Astrocyte (in vitro differentiated cells and primary cell): ENCODE measurements at regions not wholly inside any gene's neighbourhood (a gene's known extent, or its start where the extent isn't known, plus 50 kb on each side); places are given as distances from the start of the nearest gene placed in this dataset.

ENCODE experiments used
- DNase-seq: peaks from one replicate; pipeline ENCODE4 v3.0.0-alpha.2; 2010; ENCODE audit warnings: low read depth
- FAIRE-seq: peaks from 2 replicates; lab custom pipeline; 2011; peaks lifted over from hg19 to GRCh38; lab: Jason Lieb, UNC
- H2AFZ ChIP-seq: 2 replicates; pipeline ENCODE4 v1.6.0; 2012; ENCODE audit warnings: low read depth, low read length, inconsistent platforms
- H3K27ac ChIP-seq: 2 replicates; pipeline ENCODE4 v1.5.1; 2011; ENCODE audit warnings: low read depth, low read length, inconsistent platforms
- H3K27me3 ChIP-seq: 2 replicates; pipeline ENCODE4 v1.6.0; 2011; ENCODE audit warnings: low read length, inconsistent platforms; ENCODE audit not compliant: insufficient read depth
- H3K36me3 ChIP-seq: 2 replicates; pipeline ENCODE4 v1.5.1; 2011; ENCODE audit warnings: low read length, inconsistent platforms; ENCODE audit not compliant: insufficient read depth
- H3K4me1 ChIP-seq: 2 replicates; pipeline ENCODE4 v1.5.1; 2011; ENCODE audit warnings: low read length, inconsistent platforms; ENCODE audit not compliant: insufficient read depth
- H3K4me2 ChIP-seq: 2 replicates; pipeline ENCODE4 v1.6.0; 2012; ENCODE audit warnings: low read length, inconsistent platforms
- H3K4me3 ChIP-seq: 2 replicates; pipeline ENCODE4 v1.5.1; 2011; ENCODE audit warnings: low read depth, mild to moderate bottlenecking, low read length, inconsistent platforms; ENCODE audit not compliant: insufficient read depth
- H3K79me2 ChIP-seq: 2 replicates; pipeline ENCODE4 v1.6.0; 2012; ENCODE audit warnings: mild to moderate bottlenecking, low read length, inconsistent platforms; ENCODE audit not compliant: insufficient read depth
- H3K9ac ChIP-seq: 2 replicates; pipeline ENCODE4 v1.6.0; 2012; ENCODE audit warnings: mild to moderate bottlenecking, low read length, inconsistent platforms
- H3K9me3 ChIP-seq: 2 replicates; pipeline ENCODE4 v1.5.1; 2012; ENCODE audit warnings: low read depth, mild to moderate bottlenecking, low read length, inconsistent platforms; ENCODE audit not compliant: insufficient read depth
- H4K20me1 ChIP-seq: 2 replicates; pipeline ENCODE4 v1.6.0; 2012; ENCODE audit warnings: low read length, inconsistent platforms; ENCODE audit not compliant: insufficient read depth
- H3K27ac Mint-ChIP-seq: one replicate; pipeline ENCODE4 v1.8.0; 2021; ENCODE audit warnings: mild to moderate bottlenecking, mixed read lengths; ENCODE audit not compliant: unreplicated experiment
- H3K27me3 Mint-ChIP-seq: one replicate; pipeline ENCODE4 v1.8.0; 2021; ENCODE audit warnings: low read depth, mixed read lengths; ENCODE audit not compliant: unreplicated experiment
- H3K36me3 Mint-ChIP-seq: one replicate; pipeline ENCODE4 v1.8.0; 2021; ENCODE audit warnings: low read depth, mixed read lengths; ENCODE audit not compliant: unreplicated experiment
- H3K4me1 Mint-ChIP-seq: one replicate; pipeline ENCODE4 v1.8.0; 2021; ENCODE audit warnings: low read depth, mixed read lengths; ENCODE audit not compliant: unreplicated experiment
- H3K4me3 Mint-ChIP-seq: one replicate; pipeline ENCODE4 v1.8.0; 2021; ENCODE audit warnings: mild to moderate bottlenecking, moderate library complexity, mixed read lengths; ENCODE audit not compliant: unreplicated experiment
- H3K9me3 Mint-ChIP-seq: one replicate; pipeline ENCODE4 v1.8.0; 2021; ENCODE audit warnings: mild to moderate bottlenecking, mixed read lengths; ENCODE audit not compliant: unreplicated experiment
- CTCF ChIP-seq: IDR thresholded peaks from 2 replicates; pipeline ENCODE4 v1.5.1; 2011; ENCODE audit warnings: low read depth, mild to moderate bottlenecking, inconsistent platforms, low read length, moderate library complexity; ENCODE audit not compliant: insufficient read depth
- EZH2 ChIP-seq: IDR thresholded peaks from 2 replicates; pipeline ENCODE4 v1.6.1; 2012; ENCODE audit warnings: mild to moderate bottlenecking, low read length, inconsistent platforms; ENCODE audit not compliant: insufficient read depth

GRCh38 chr21:35359076-35359475 lies 310.0 kb upstream of the RUNX1 start:
- H4K20me1 ChIP-seq = no peaks in the 10 kb centered on the region
- no peaks in the 10 kb centered on the region for H3K4me1 ChIP-seq
- Mint-ChIP-seq H3K4me3 (no peak overlapping the region), H3K27ac (no peak overlapping the region), H3K27me3 (no peaks in the 10 kb centered on the region), H3K4me1 (no peaks in the 10 kb centered on the region), H3K36me3 (no peaks in the 10 kb centered on the region), H3K9me3 (peaks cover 5% of the 10 kb centered on the region)
- no peak overlapping the region for H3K9ac ChIP-seq
- FAIRE-seq = no peak
- H2AFZ ChIP-seq = no peak overlapping the region
- H3K36me3 ChIP-seq = no peaks in the 10 kb centered on the region
- no peak overlapping the region for H3K4me3 ChIP-seq
- DNase-seq = no peak
- no peaks in the 10 kb centered on the region for H3K27me3 ChIP-seq
- no peak for TF ChIP-seq CTCF
- no peak overlapping the region for H3K27ac ChIP-seq
- H3K79me2 ChIP-seq = no peaks in the 10 kb centered on the region
- no peaks in the 10 kb centered on the region for H3K9me3 ChIP-seq
- H3K4me2 ChIP-seq = no peak overlapping the region

GRCh38 chr21:35358008-35358407 lies 308.9 kb upstream of the RUNX1 start:
- H3K4me1 ChIP-seq = no peaks in the 10 kb centered on the region
- no peaks in the 10 kb centered on the region for H3K36me3 ChIP-seq
- no peaks in the 10 kb centered on the region for H3K27me3 ChIP-seq
- H3K9me3 ChIP-seq = no peaks in the 10 kb centered on the region
- H3K79me2 ChIP-seq = no peaks in the 10 kb centered on the region
- Mint-ChIP-seq H3K36me3 (no peaks in the 10 kb centered on the region), H3K27me3 (no peaks in the 10 kb centered on the region), H3K9me3 (peaks cover 3% of the 10 kb centered on the region), H3K4me1 (peaks cover 1% of the 10 kb centered on the region), H3K4me3 (no peak overlapping the region), H3K27ac (peak overlapping the region; percentile 41)
- no peak overlapping the region for H2AFZ ChIP-seq
- H3K27ac ChIP-seq = no peak overlapping the region
- DNase-seq (no peak), FAIRE-seq (no peak)
- H3K4me2 ChIP-seq = no peak overlapping the region
- no peak overlapping the region for H3K4me3 ChIP-seq
- H4K20me1 ChIP-seq = no peaks in the 10 kb centered on the region
- no peak overlapping the region for H3K9ac ChIP-seq
- no peak for TF ChIP-seq CTCF
- no peak for TF ChIP-seq EZH2

GRCh38 chr21:35357041-35357780 lies 308.1 kb upstream of the RUNX1 start:
- Histone ChIP-seq H3K4me2 (no peak overlapping the region), H3K27me3 (no peaks in the 10 kb centered on the region), H3K27ac (no peak overlapping the region), H3K9ac (no peak overlapping the region), H3K9me3 (no peaks in the 10 kb centered on the region), H4K20me1 (no peaks in the 10 kb centered on the region), H3K4me3 (no peak overlapping the region), H3K4me1 (peaks cover 7% of the 10 kb centered on the region), H3K36me3 (no peaks in the 10 kb centered on the region), H2AFZ (no peak overlapping the region), H3K79me2 (no peaks in the 10 kb centered on the region)
- DNase-seq (no peak), FAIRE-seq (no peak)
- Mint-ChIP-seq H3K27me3 (no peaks in the 10 kb centered on the region), H3K36me3 (no peaks in the 10 kb centered on the region), H3K27ac (peak overlapping the region; percentile 41), H3K4me3 (peak overlapping the region; percentile 9), H3K4me1 (peaks cover 9% of the 10 kb centered on the region), H3K9me3 (peaks cover 3% of the 10 kb centered on the region)
- no peak for TF ChIP-seq EZH2
- no peak for TF ChIP-seq CTCF
